ENCODE measurements at regions not wholly inside any gene's neighbourhood (a gene's known extent, or its start where the extent isn't known, plus 50 kb on each side); places are given as distances from the start of the nearest gene placed in this dataset.

- no peak overlapping the region for H3K18ac ChIP-seq (ENCODE audit: insufficient read length, low read depth, low read length)
- no peak overlapping the region for H2BK15ac ChIP-seq (ENCODE audit: low read depth, low read length)
- no peak overlapping the region for H2AFZ ChIP-seq (ENCODE audit: low read length)
- no peak for TF ChIP-seq CTCF (conservative IDR thresholded peaks at IDR 0.05)
- no peak overlapping the region for H4K8ac ChIP-seq (replicated peaks; ENCODE audit: insufficient read length, low read depth, low read length)
- H3T11ph ChIP-seq (ENCODE audit: low read length) = no peak overlapping the region
- H3K23ac ChIP-seq (ENCODE audit: insufficient read length, low read depth, low read length) = no peak overlapping the region
- H3K4me1 ChIP-seq (ENCODE audit: insufficient read depth, low read length) = no peaks in the 10 kb centered on the region; the same call in 1 of the 2 replicates
- no peak overlapping the region for H2BK12ac ChIP-seq (ENCODE audit: insufficient read length, low read depth, low read length)
- H3K56ac ChIP-seq (ENCODE audit: insufficient read length, low read depth, low read length) = no peak overlapping the region
- Mint-ChIP-seq H3K27me3 (ENCODE audit: low read depth) (no peaks in the 10 kb centered on the region), H3K27ac (no peak overlapping the region), H3K36me3 (ENCODE audit: insufficient read depth in 1 of 3, low read depth in 3 of 3) (peaks cover 0 to 5% (median 4%) of the 10 kb centered on the region in 3 experiments), H3K4me3 (no peak overlapping the region), H3K4me1 (peaks cover 12 to 24% of the 10 kb centered on the region in 2 experiments), H3K9me3 (peaks cover 9 to 22% of the 10 kb centered on the region in 2 experiments; a peak in 4 of 5 replicates)
- no peak overlapping the region for H2BK120ac ChIP-seq (ENCODE audit: low read depth, low read length, poor library complexity, severe bottlenecking)
- H2BK5ac ChIP-seq (ENCODE audit: insufficient read length, low read length) = no peak overlapping the region
- no CpG with 5 or more reads among the region's 2 CpGs for WGBS (ENCODE audit: extremely low coverage, insufficient read length, low lambda C conversion rate)
- H4K91ac ChIP-seq (ENCODE audit: insufficient read length, low read depth, low read length) = no peak overlapping the region
- no peak overlapping the region for H3K9ac ChIP-seq (ENCODE audit: extremely low read depth, insufficient read length, low read length)
- no peak for DNase-seq
- no peak overlapping the region for H3K27ac ChIP-seq (ENCODE audit: insufficient read length, low read depth, low read length)
- no peak overlapping the region for H3K14ac ChIP-seq (ENCODE audit: insufficient read depth, low read length)
- H3K27me3 ChIP-seq (ENCODE audit: insufficient read depth, low read length) = no peaks in the 10 kb centered on the region
- no peak overlapping the region for H4K5ac ChIP-seq (ENCODE audit: insufficient read length, low read depth, low read length)
- H3K4me2 ChIP-seq (ENCODE audit: insufficient read depth, insufficient read length, low read length) = no peak overlapping the region
- H2AK5ac ChIP-seq (ENCODE audit: insufficient read length, low read length) = no peak overlapping the region
- H2BK20ac ChIP-seq (ENCODE audit: low read depth, low read length, poor library complexity, severe bottlenecking) = no peak overlapping the region
- H3K9me3 ChIP-seq (ENCODE audit: control insufficient read depth, low read depth, low read length) = no peaks in the 10 kb centered on the region
- H3K79me1 ChIP-seq (ENCODE audit: insufficient read depth, low read depth, low read length, poor library complexity, severe bottlenecking) = no peaks in the 10 kb centered on the region
- H4K20me1 ChIP-seq (ENCODE audit: control insufficient read depth, insufficient read depth, insufficient read length) = no peaks in the 10 kb centered on the region
- no peak overlapping the region for H3K4ac ChIP-seq (ENCODE audit: low read depth, low read length)
- H3K79me2 ChIP-seq (ENCODE audit: insufficient read depth, low read length) = no peaks in the 10 kb centered on the region
- no peaks in the 10 kb centered on the region for H3K23me2 ChIP-seq (ENCODE audit: insufficient read length, low read depth, low read length, poor library complexity, severe bottlenecking)
These were observed 394.9 kb upstream of the PABPC5 start for GRCh38 chrX:91039777-91040176.

Data from H9 (cell line).